Large intestine (tissue), 3 donors: ENCODE measurements at regions not wholly inside any gene's neighbourhood (a gene's known extent, or its start where the extent isn't known, plus 50 kb on each side); places are given as distances from the start of the nearest gene placed in this dataset.

Experiments used
- DNase-seq, 2 donors: peaks; one replicate each; pipeline versions ENCODE4 v3.0.0 to v3.0.0-alpha.2; 2013
- H3K27ac ChIP-seq: one replicate; pipeline ENCODE4 v1.5.1; 2013; ENCODE audit warnings: low read length
- H3K27me3 ChIP-seq: 2 replicates; pipeline ENCODE4 v1.6.1; 2013; ENCODE audit warnings: low read length; ENCODE audit not compliant: control insufficient read depth, insufficient read depth
- H3K36me3 ChIP-seq: 2 replicates; pipeline ENCODE4 v1.6.1; 2013; ENCODE audit warnings: low read length; ENCODE audit not compliant: control insufficient read depth, insufficient read depth
- H3K4me1 ChIP-seq: one replicate; pipeline ENCODE4 v1.6.1; 2013; ENCODE audit warnings: low read length; ENCODE audit not compliant: control insufficient read depth, insufficient read depth
- H3K4me3 ChIP-seq: one replicate; pipeline ENCODE4 v1.5.1; 2013; ENCODE audit warnings: low read length
- H3K9me3 ChIP-seq: one replicate; pipeline ENCODE4 v1.6.1; 2013; ENCODE audit warnings: mild to moderate bottlenecking, low read depth, low read length, moderate library complexity; ENCODE audit not compliant: control insufficient read depth
- WGBS: methylation state at CpG from one replicate; pipeline ENCODE4 v1.1.5; 2013; ENCODE audit warnings: low lambda C conversion rate; ENCODE audit not compliant: insufficient coverage; 5-methylcytosine and 5-hydroxymethylcytosine counted together

DNA sequence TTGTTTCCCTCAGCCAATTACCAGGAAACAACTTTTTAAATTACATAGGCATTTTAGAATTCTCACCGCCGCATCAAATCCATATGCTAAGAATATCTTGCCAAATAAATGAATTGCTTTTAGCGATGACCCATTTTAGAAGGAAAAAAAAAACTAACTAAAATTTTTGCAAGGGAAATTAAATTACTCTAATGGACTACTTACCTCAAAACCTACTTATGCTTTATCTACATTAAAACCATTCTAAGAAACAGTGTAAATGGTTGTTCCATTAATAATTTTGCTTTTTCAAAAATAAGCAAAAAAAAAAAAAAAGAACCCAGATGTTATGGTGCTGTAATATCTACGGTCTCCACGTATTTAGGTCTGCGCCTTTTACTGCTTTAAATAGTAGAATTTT lies 73.5 kb upstream of the CCDC150 start:
- no peaks in the 10 kb centered on the region for H3K27me3 ChIP-seq
- no peak overlapping the region for H3K27ac ChIP-seq
- DNase-seq: no peak
- H3K9me3 ChIP-seq: peaks cover 4% of the 10 kb centered on the region
- WGBS: 90% methylated on average over 3 of the region's 6 CpGs
- no peaks in the 10 kb centered on the region for H3K4me1 ChIP-seq
- no peak overlapping the region for H3K4me3 ChIP-seq
- no peaks in the 10 kb centered on the region for H3K36me3 ChIP-seq

- Histone ChIP-seq H3K4me3 (no peak overlapping the region), H3K36me3 (no peaks in the 10 kb centered on the region), H3K9me3 (no peaks in the 10 kb centered on the region), H3K27me3 (no peaks in the 10 kb centered on the region), H3K4me1 (no peaks in the 10 kb centered on the region), H3K27ac (no peak overlapping the region)
- no peak for DNase-seq
- WGBS: 100% methylated on average over 1 of the region's 4 CpGs
Measured at GRCh38 chr2:196566961-196567666, 72.4 kb upstream of the CCDC150 start.

DNA sequence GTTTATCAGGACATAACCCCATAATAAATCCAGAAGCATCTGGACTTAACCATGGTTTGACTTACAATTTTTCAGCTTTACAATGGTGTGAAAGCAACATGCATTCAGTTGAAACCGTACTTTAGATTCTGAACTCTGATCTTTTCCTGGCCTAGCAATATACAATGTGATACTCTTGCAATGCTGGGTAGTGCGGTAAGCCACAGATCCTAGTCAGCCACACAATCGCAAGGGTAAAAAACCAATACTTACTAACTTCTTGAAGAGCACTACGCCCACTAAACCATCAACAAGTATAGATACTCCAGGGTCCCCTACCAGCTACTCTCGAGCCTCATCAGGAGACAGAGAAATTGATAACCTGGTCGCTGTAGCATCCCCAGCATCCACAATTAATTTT lies 71.0 kb upstream of the CCDC150 start:
- DNase-seq: no peak
- Histone ChIP-seq H3K27me3 (no peaks in the 10 kb centered on the region), H3K4me3 (no peak overlapping the region), H3K9me3 (no peaks in the 10 kb centered on the region), H3K27ac (no peak overlapping the region), H3K4me1 (no peaks in the 10 kb centered on the region), H3K36me3 (no peaks in the 10 kb centered on the region)
- WGBS: no CpG with 5 or more reads among the region's 6 CpGs

GRCh38 chr2:196584903-196585302 lies 54.6 kb upstream of the CCDC150 start:
- Histone ChIP-seq H3K4me1 (no peaks in the 10 kb centered on the region), H3K27me3 (no peaks in the 10 kb centered on the region), H3K27ac (no peak overlapping the region), H3K9me3 (no peaks in the 10 kb centered on the region), H3K36me3 (no peaks in the 10 kb centered on the region), H3K4me3 (no peak overlapping the region)
- WGBS: 100% methylated on average over 1 of the region's 1 CpG
- DNase-seq: no peak

DNA sequence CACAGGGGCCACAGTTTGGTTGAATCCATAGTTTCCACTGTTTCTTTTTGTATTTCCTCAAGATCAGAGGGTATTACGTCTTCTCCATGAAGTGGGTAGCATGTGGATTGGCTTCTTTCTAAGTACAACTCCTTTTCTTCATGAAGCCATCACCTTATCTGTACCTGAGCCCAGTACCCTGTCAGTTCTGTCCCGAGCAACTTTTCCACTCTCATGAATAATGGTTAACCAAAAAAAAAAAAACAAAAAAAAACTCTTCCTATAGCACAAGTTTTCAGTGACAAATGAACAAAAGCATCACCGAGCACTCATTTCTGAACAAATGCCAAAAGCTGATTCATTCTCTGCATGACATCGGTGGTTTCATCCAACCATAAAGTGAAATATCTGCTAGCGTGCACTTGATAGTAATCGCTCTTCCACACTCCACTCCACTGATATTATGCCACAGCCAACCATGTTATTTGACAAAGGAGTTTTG lies 53.0 kb upstream of the CCDC150 start:
- Histone ChIP-seq H3K27me3 (peaks cover 11% of the 10 kb centered on the region), H3K9me3 (no peaks in the 10 kb centered on the region), H3K27ac (no peak overlapping the region), H3K36me3 (no peaks in the 10 kb centered on the region), H3K4me3 (no peak overlapping the region), H3K4me1 (no peaks in the 10 kb centered on the region)
- no peak for DNase-seq
- WGBS: no CpG with 5 or more reads among the region's 6 CpGs

GRCh38 chr2:196587056-196587455 lies 52.5 kb upstream of the CCDC150 start:
- DNase-seq: no peak
- no peaks in the 10 kb centered on the region for H3K4me1 ChIP-seq
- H3K27ac ChIP-seq: no peak overlapping the region
- H3K9me3 ChIP-seq: no peaks in the 10 kb centered on the region
- H3K27me3 ChIP-seq: peaks cover 14% of the 10 kb centered on the region
- H3K36me3 ChIP-seq: no peaks in the 10 kb centered on the region
- H3K4me3 ChIP-seq: no peak overlapping the region
- WGBS: no CpG with 5 or more reads among the region's 3 CpGs

- DNase-seq: no peak
- Histone ChIP-seq H3K4me1 (no peaks in the 10 kb centered on the region), H3K9me3 (no peaks in the 10 kb centered on the region), H3K27me3 (peaks cover 16% of the 10 kb centered on the region), H3K36me3 (no peaks in the 10 kb centered on the region), H3K27ac (no peak overlapping the region), H3K4me3 (no peak overlapping the region)
- WGBS: 0% methylated on average over 1 of the region's 1 CpG
Measured at GRCh38 chr2:196587739-196588138, 51.8 kb upstream of the CCDC150 start.

GRCh38 chr2:196589419-196589818 lies 50.1 kb upstream of the CCDC150 start:
- no peak for DNase-seq
- WGBS: no CpG with 5 or more reads among the region's 1 CpG
- Histone ChIP-seq H3K4me1 (no peaks in the 10 kb centered on the region), H3K27ac (no peak overlapping the region), H3K4me3 (no peak overlapping the region), H3K9me3 (no peaks in the 10 kb centered on the region), H3K27me3 (peaks cover 25% of the 10 kb centered on the region), H3K36me3 (no peaks in the 10 kb centered on the region)
